Ishikawa (cell line): ENCODE measurements at regions not wholly inside any gene's neighbourhood (a gene's known extent, or its start where the extent isn't known, plus 50 kb on each side); places are given as distances from the start of the nearest gene placed in this dataset.

Source experiments
- CEBPB ChIP-seq: IDR thresholded peaks from 2 replicates; pipeline ENCODE4 v1.6.1; 2012
- CREB1 ChIP-seq: IDR thresholded peaks from 2 replicates; pipeline ENCODE4 v1.6.1; 2012; ENCODE audit warnings: low read depth
- EGR1 ChIP-seq: IDR thresholded peaks from 2 replicates; pipeline ENCODE4 v1.6.1; 2012
- EP300 ChIP-seq: IDR thresholded peaks from 2 replicates; pipeline ENCODE4 v1.6.1; 2012; ENCODE audit warnings: borderline replicate concordance
- FOXM1 ChIP-seq: IDR thresholded peaks from 2 replicates; pipeline ENCODE4 v1.6.1; 2012; ENCODE audit warnings: low read depth, borderline replicate concordance
- MAX ChIP-seq: IDR thresholded peaks from 2 replicates; pipeline ENCODE4 v1.6.1; 2012
- NFIC ChIP-seq: IDR thresholded peaks from 2 replicates; pipeline ENCODE4 v1.6.1; 2012
- RAD21 ChIP-seq: IDR thresholded peaks from 2 replicates; pipeline ENCODE4 v1.6.1; 2012; ENCODE audit warnings: low read depth
- REST ChIP-seq: IDR thresholded peaks from 2 replicates; pipeline ENCODE4 v1.6.1; 2012; ENCODE audit warnings: low read depth, mild to moderate bottlenecking
- TAF1 ChIP-seq: IDR thresholded peaks from 2 replicates; pipeline ENCODE4 v1.6.1; 2012; ENCODE audit warnings: low read depth, mild to moderate bottlenecking
- TEAD4 ChIP-seq: IDR thresholded peaks from 2 replicates; pipeline ENCODE4 v1.6.1; 2012
- USF1 ChIP-seq: IDR thresholded peaks from 2 replicates; pipeline ENCODE4 v1.6.1; 2012
- YY1 ChIP-seq: IDR thresholded peaks from 2 replicates; pipeline ENCODE4 v1.6.1; 2012; ENCODE audit warnings: low read depth

- no peak for TF ChIP-seq TAF1
- TF ChIP-seq EP300, result no peak
- TF ChIP-seq FOXM1, result no peak
- TF ChIP-seq REST, result no peak
- no peak for TF ChIP-seq EGR1
- no peak for TF ChIP-seq NFIC
- TF ChIP-seq MAX, result no peak
- TF ChIP-seq CREB1, result no peak
- no peak for TF ChIP-seq USF1
- TF ChIP-seq YY1, result no peak
- no peak for TF ChIP-seq RAD21
- no peak for TF ChIP-seq CEBPB
- no peak for TF ChIP-seq TEAD4
Observed at GRCh38 chr7:12090757-12091221, 120.3 kb upstream of the TMEM106B start.
